GM12878 (cell line): ENCODE measurements at regions not wholly inside any gene's neighbourhood (a gene's known extent, or its start where the extent isn't known, plus 50 kb on each side); places are given as distances from the start of the nearest gene placed in this dataset.

ENCODE experiments used
- ATAC-seq: fragments of 200-7000 bp; cut with Tn5 transposase; 3 replicates; pipeline ENCODE4 v1.9.1; 2020; ENCODE audit warnings: mild to moderate bottlenecking, moderate library complexity
- BruUV-seq: library from RNA; stranded (reverse); fragments of 400-500 nt; replicated peaks from 2 replicates; lab custom pipeline; 2021; lab: Mats Ljungman, UMichigan
- CTCF ChIA-PET: fragments of 300-600 bp; sonication (Branson Sonifier 250); formaldehyde crosslinking; extraction: SDS; loops from one replicate; lab custom pipeline; 2021; ENCODE audit warnings: inconsistent platforms; lab: Yijun Ruan, JAX
- POLR2A ChIA-PET: fragments of 350-600 bp; formaldehyde crosslinking; extraction: SDS; loops from one replicate; lab custom pipeline; 2021; ENCODE audit warnings: inconsistent platforms; lab: Charles Lee
- RAD21 ChIA-PET: fragments of 300-600 bp; sonication (Branson Sonifier 250); formaldehyde crosslinking; loops from one replicate; lab custom pipeline; 2023; ENCODE audit warnings: antibody characterized with exemption; ENCODE audit not compliant: unreplicated experiment; lab: Charles Lee
- SMC1A ChIA-PET: fragments of 300-600 bp; sonication (Branson Sonifier 250); formaldehyde crosslinking; loops from one replicate; lab custom pipeline; 2023; ENCODE audit not compliant: unreplicated experiment, uncharacterized antibody; lab: Charles Lee
- DNase-seq: peaks from one replicate; pipeline ENCODE4 v3.0.0-alpha.2; 2011; ENCODE audit warnings: low read depth, low spot score
- FAIRE-seq: peaks from 3 replicates; lab custom pipeline; 2011; peaks lifted over from hg19 to GRCh38; lab: Jason Lieb, UNC
- H2AFZ ChIP-seq: 2 replicates; pipeline ENCODE4 v1.6.0; 2011; ENCODE audit warnings: low read depth, low read length, control low read depth; ENCODE audit not compliant: control insufficient read depth
- H3K27ac ChIP-seq: 2 replicates; pipeline ENCODE4 v1.5.1; 2011; ENCODE audit warnings: control low read depth; ENCODE audit not compliant: control insufficient read depth, insufficient read depth
- H3K27me3 ChIP-seq, 2 experiments: replicated peaks in 1 of 2; 2 replicates each; pipeline versions ENCODE4 v1.6.0 to v1.6.1; 2011; ENCODE audit warnings: low read length in 1 of 2; ENCODE audit not compliant: control insufficient read depth in 2 of 2, insufficient read depth in 2 of 2
- H3K36me3 ChIP-seq, 2 experiments: 2 replicates each; pipeline ENCODE4 v1.5.1; 2011; ENCODE audit warnings: low read length in 1 of 2; ENCODE audit not compliant: control insufficient read depth in 2 of 2, insufficient read depth in 2 of 2
- H3K4me1 ChIP-seq: 2 replicates; pipeline ENCODE4 v1.6.1; 2011; ENCODE audit warnings: mild to moderate bottlenecking, low read length, moderate library complexity, mixed read lengths; ENCODE audit not compliant: control insufficient read depth, insufficient read depth
- H3K4me2 ChIP-seq: 2 replicates; pipeline ENCODE4 v1.6.0; 2011; ENCODE audit warnings: control low read depth; ENCODE audit not compliant: control insufficient read depth, insufficient read depth
- H3K4me3 ChIP-seq: fragments of 200-600 bp; sonication (generic); 2 replicates; pipeline ENCODE4 v1.5.1; 2016
- H3K79me2 ChIP-seq: 2 replicates; pipeline ENCODE4 v1.6.0; 2011; ENCODE audit warnings: low read length; ENCODE audit not compliant: control insufficient read depth, insufficient read depth
- H3K9ac ChIP-seq: 2 replicates; pipeline ENCODE4 v1.8.0; 2011; ENCODE audit warnings: low read length, control low read depth, mixed read lengths; ENCODE audit not compliant: control insufficient read depth, insufficient read depth
- H3K9me3 ChIP-seq: replicated peaks from 3 replicates; pipeline ENCODE4 v1.5.1; 2011; ENCODE audit warnings: mild to moderate bottlenecking, low read length; ENCODE audit not compliant: control insufficient read depth, insufficient read depth
- H4K20me1 ChIP-seq: 2 replicates; pipeline ENCODE4 v1.6.0; 2011; ENCODE audit not compliant: control insufficient read depth, insufficient read depth
- ASH2L ChIP-seq: fragments of 300-600, 200-600 bp; sonication (generic); IDR thresholded peaks from 2 replicates; pipeline ENCODE4 v1.6.1; 2017; ENCODE audit warnings: low read depth, mild to moderate bottlenecking, borderline replicate concordance
- HCFC1 ChIP-seq: fragments of 150-350 bp; IDR thresholded peaks from 2 replicates; pipeline ENCODE4 v1.6.1; 2014; ENCODE audit warnings: low read length
- POLR2AphosphoS5 ChIP-seq: IDR thresholded peaks from 2 replicates; pipeline ENCODE4 v1.6.1; 2011; ENCODE audit warnings: mild to moderate bottlenecking, low read length, inconsistent platforms
- SP1 ChIP-seq: IDR thresholded peaks from one replicate; pipeline ENCODE4 v1.6.1; 2011; ENCODE audit warnings: low read depth, low read length
- TCF7 ChIP-seq: IDR thresholded peaks from 2 replicates; pipeline ENCODE4 v1.6.1; 2014; ENCODE audit warnings: antibody characterized with exemption, borderline replicate concordance
- whole genome bisulfite sequencing: methylation state at CpG from one replicate; pipeline ENCODE4 v1.1.6; 2016; ENCODE audit warnings: low lambda C conversion rate; ENCODE audit not compliant: insufficient replicate concordance, insufficient coverage; ENCODE audit errors: missing lambda C conversion rate; 5-methylcytosine and 5-hydroxymethylcytosine counted together
- in situ Hi-C: fragments of 300-500 bp; cut with MboI; formaldehyde crosslinking; loops from 9 replicates; pipeline ENCODE4 v1.14.3; 2018; ENCODE audit warnings: mixed read lengths
- intact Hi-C: fragments of 100-400 bp; cut with micrococcal nuclease; formaldehyde crosslinking; loops from one replicate; pipeline ENCODE4 v1.14.2; 2022; ENCODE audit not compliant: unreplicated experiment
- TF ChIP-seq, protein P1 (sequence below): fragments of 450-650 bp; IDR thresholded peaks from 2 replicates; pipeline ENCODE4 v1.6.1; 2018; ENCODE audit warnings: mild to moderate bottlenecking, low read depth, moderate library complexity; ENCODE audit not compliant: partially characterized antibody
- TF ChIP-seq, protein P2 (sequence below): IDR thresholded peaks from 2 replicates; pipeline ENCODE4 v1.6.1; 2011; ENCODE audit warnings: mild to moderate bottlenecking, low read depth, low read length, moderate library complexity; ENCODE audit not compliant: insufficient replicate concordance

DNA sequence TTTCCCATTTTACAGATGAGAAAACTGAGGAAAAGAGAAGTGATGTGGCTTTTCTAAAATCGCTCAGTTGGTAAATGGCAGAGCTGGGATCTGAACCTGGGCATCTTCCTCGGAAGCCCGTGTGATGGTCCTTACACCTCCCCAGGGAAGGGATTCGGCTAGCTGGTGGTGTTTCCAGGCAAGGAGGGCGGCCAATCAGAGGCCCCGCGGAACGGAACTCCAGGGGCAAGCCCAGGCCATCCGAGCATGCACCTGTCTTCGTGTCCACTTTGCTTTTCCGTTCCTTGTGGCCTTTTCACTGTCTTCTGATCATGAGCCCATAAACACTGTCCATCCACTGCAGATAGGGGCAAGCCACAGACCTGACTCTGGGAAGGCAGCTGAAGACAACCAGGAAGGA is 114.8 kb upstream of the TMEM132D start:
- Histone ChIP-seq H2AFZ (no peak overlapping the region), H3K27ac (no peak overlapping the region), H3K4me2 (no peak overlapping the region), H3K9ac (no peak overlapping the region), H3K9me3 (no peaks in the 10 kb centered on the region), H3K79me2 (no peaks in the 10 kb centered on the region), H3K4me3 (no peak overlapping the region), H3K4me1 (no peaks in the 10 kb centered on the region), H3K27me3 (no peaks in the 10 kb centered on the region), H4K20me1 (no peaks in the 10 kb centered on the region), H3K36me3 (no peaks in the 10 kb centered on the region)
- no TSS peak for BruUV-seq
- ChIA-PET CTCF (interaction anchor here (4.0 kb wide), 1 partner anchor 8 kb away, joined by 18 read pairs; no protein-coding TSS in a partner anchor), SMC1A (no interaction called here), POLR2A (no interaction called here), RAD21 (no interaction called here)
- DNase-seq (no peak), ATAC-seq (no peak), FAIRE-seq (no peak)
- TF ChIP-seq, protein P1, sequence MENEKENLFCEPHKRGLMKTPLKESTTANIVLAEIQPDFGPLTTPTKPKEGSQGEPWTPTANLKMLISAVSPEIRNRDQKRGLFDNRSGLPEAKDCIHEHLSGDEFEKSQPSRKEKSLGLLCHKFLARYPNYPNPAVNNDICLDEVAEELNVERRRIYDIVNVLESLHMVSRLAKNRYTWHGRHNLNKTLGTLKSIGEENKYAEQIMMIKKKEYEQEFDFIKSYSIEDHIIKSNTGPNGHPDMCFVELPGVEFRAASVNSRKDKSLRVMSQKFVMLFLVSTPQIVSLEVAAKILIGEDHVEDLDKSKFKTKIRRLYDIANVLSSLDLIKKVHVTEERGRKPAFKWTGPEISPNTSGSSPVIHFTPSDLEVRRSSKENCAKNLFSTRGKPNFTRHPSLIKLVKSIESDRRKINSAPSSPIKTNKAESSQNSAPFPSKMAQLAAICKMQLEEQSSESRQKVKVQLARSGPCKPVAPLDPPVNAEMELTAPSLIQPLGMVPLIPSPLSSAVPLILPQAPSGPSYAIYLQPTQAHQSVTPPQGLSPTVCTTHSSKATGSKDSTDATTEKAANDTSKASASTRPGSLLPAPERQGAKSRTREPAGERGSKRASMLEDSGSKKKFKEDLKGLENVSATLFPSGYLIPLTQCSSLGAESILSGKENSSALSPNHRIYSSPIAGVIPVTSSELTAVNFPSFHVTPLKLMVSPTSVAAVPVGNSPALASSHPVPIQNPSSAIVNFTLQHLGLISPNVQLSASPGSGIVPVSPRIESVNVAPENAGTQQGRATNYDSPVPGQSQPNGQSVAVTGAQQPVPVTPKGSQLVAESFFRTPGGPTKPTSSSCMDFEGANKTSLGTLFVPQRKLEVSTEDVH = no peak
- TF ChIP-seq, protein P2, sequence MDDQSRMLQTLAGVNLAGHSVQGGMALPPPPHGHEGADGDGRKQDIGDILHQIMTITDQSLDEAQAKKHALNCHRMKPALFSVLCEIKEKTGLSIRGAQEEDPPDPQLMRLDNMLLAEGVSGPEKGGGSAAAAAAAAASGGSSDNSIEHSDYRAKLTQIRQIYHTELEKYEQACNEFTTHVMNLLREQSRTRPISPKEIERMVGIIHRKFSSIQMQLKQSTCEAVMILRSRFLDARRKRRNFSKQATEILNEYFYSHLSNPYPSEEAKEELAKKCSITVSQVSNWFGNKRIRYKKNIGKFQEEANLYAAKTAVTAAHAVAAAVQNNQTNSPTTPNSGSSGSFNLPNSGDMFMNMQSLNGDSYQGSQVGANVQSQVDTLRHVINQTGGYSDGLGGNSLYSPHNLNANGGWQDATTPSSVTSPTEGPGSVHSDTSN = no peak
- no peak for TF ChIP-seq POLR2AphosphoS5
- no peak for TF ChIP-seq HCFC1
- TF ChIP-seq ASH2L = no peak
- no peak for TF ChIP-seq TCF7
- TF ChIP-seq SP1 = no peak
- intact Hi-C loops = loop anchor here (10.0 kb wide), 1 partner anchor 1484 kb away; no protein-coding TSS in a partner anchor
- in situ Hi-C loops = no loop called here
- WGBS = 30% methylated on average over 11 of the region's 11 CpGs
